ENCODE measurements at regions not wholly inside any gene's neighbourhood (a gene's known extent, or its start where the extent isn't known, plus 50 kb on each side); places are given as distances from the start of the nearest gene placed in this dataset.

GRCh38 chr13:73860501-73860900 is 273.7 kb downstream of the KLF12 start:
- no peak for TF ChIP-seq SUZ12 (IDR thresholded peaks at IDR 0.05; ENCODE audit: extremely low read depth, insufficient read depth, insufficient read length)
- TF ChIP-seq YY1 (IDR thresholded peaks at IDR 0.05; ENCODE audit: insufficient read depth, insufficient read length) = no peak
- no peak for TF ChIP-seq ZNF274 (IDR thresholded peaks at IDR 0.05; ENCODE audit: low read depth, low read length)
